Stromal cell of bone marrow (primary cell): ENCODE measurements at regions not wholly inside any gene's neighbourhood (a gene's known extent, or its start where the extent isn't known, plus 50 kb on each side); places are given as distances from the start of the nearest gene placed in this dataset.
A peak's percentile ranks its signal among the peaks of the same experiment; 100 is the strongest.
"Not testable (repeated sequence)": the region's sequence is repeated elsewhere in the genome, so short reads cannot be mapped to it uniquely, and the experiment has no call there.

ENCODE experiments used
- DNase-seq: peaks from one replicate; pipeline ENCODE4 v3.0.0-alpha.2; 2012; ENCODE audit warnings: low read depth

GRCh38 chr12:89880690-89881350, 172.2 kb upstream of the ATP2B1 start:
- DNase-seq: no peak

- DNase-seq: no peak
Observed at GRCh38 chr12:89879766-89880165, 171.1 kb upstream of the ATP2B1 start.

GRCh38 chr12:89878950-89879349, 170.3 kb upstream of the ATP2B1 start:
- no peak for DNase-seq

GRCh38 chr12:89878327-89878726, 169.7 kb upstream of the ATP2B1 start:
- no peak for DNase-seq

GRCh38 chr12:89877671-89878070, 169.0 kb upstream of the ATP2B1 start:
- no peak for DNase-seq

GRCh38 chr12:89877136-89877535, 168.5 kb upstream of the ATP2B1 start:
- no peak for DNase-seq

GRCh38 chr12:89875809-89876208, 167.2 kb upstream of the ATP2B1 start:
- no peak for DNase-seq

GRCh38 chr12:89875225-89875624, 166.6 kb upstream of the ATP2B1 start:
- no peak for DNase-seq

- DNase-seq: peak; percentile 35
Observed at GRCh38 chr12:89874146-89874545, 165.5 kb upstream of the ATP2B1 start.

GRCh38 chr12:89873745-89874144, 165.1 kb upstream of the ATP2B1 start:
- no peak for DNase-seq

GRCh38 chr12:89872922-89873630, 164.4 kb upstream of the ATP2B1 start:
- no peak for DNase-seq

- DNase-seq: no peak
Observed at GRCh38 chr12:89870413-89871184, 162.0 kb upstream of the ATP2B1 start.

- not testable (repeated sequence) for DNase-seq
Observed at GRCh38 chr12:89867611-89868010, 159.0 kb upstream of the ATP2B1 start.

- no peak for DNase-seq
Observed at GRCh38 chr12:89864411-89864810, 155.8 kb upstream of the ATP2B1 start.

- DNase-seq: no peak
Observed at GRCh38 chr12:89863968-89864367, 155.3 kb upstream of the ATP2B1 start.

- DNase-seq: no peak
Observed at GRCh38 chr12:89863493-89863938, 154.9 kb upstream of the ATP2B1 start.

GRCh38 chr12:89862511-89863445, 154.1 kb upstream of the ATP2B1 start:
- DNase-seq: peak; percentile 13

- no peak for DNase-seq
Observed at GRCh38 chr12:89861086-89861485, 152.4 kb upstream of the ATP2B1 start.

- peak; percentile 49 for DNase-seq
Observed at GRCh38 chr12:89859508-89860220, 151.0 kb upstream of the ATP2B1 start.

GRCh38 chr12:89858718-89859117, 150.1 kb upstream of the ATP2B1 start:
- DNase-seq: no peak

- DNase-seq: no peak
Observed at GRCh38 chr12:89857652-89858274, 149.1 kb upstream of the ATP2B1 start.
